Stomach (tissue), 8 donors: ENCODE measurements at regions not wholly inside any gene's neighbourhood (a gene's known extent, or its start where the extent isn't known, plus 50 kb on each side); places are given as distances from the start of the nearest gene placed in this dataset.

Experiments
- DNase-seq, 2 donors: peaks; one replicate each; pipeline versions ENCODE4 v3.0.0 to v3.0.0-alpha.2; 2013 to 2019
- H3K27ac ChIP-seq, 5 donors: fragments of 200-600 bp in 4 of 5; sonication (generic) in 4 of 5; one replicate each; pipeline ENCODE4 v1.5.1; 2013 to 2019; ENCODE audit warnings: mild to moderate bottlenecking in 1 of 5, moderate library complexity in 1 of 5
- H3K27me3 ChIP-seq, 3 donors: fragments of 200-600 bp; sonication (generic); one replicate each; pipeline ENCODE4 v1.5.1; 2017 to 2019; ENCODE audit warnings: mixed run types in 1 of 3
- H3K36me3 ChIP-seq, 4 donors: fragments of 200-600 bp; sonication (generic); 1 replicate in 3 of 4; 2 replicates in 1 of 4; pipeline ENCODE4 v1.5.1; 2016 to 2019
- H3K4me1 ChIP-seq, 4 donors: fragments of 200-600 bp; sonication (generic); one replicate each; pipeline ENCODE4 v1.5.1; 2016 to 2019
- H3K4me3 ChIP-seq, 4 donors: fragments of 200-600 bp; sonication (generic) in 3 of 4; one replicate each; pipeline ENCODE4 v1.5.1; 2016 to 2019; ENCODE audit warnings: mild to moderate bottlenecking in 1 of 4
- H3K9me3 ChIP-seq, 4 donors: fragments of 200-600 bp; sonication (generic); one replicate each; pipeline ENCODE4 v1.5.1; 2016 to 2019
- CTCF ChIP-seq, 7 experiments: fragments of 450-650 bp in 4 of 7; fragments of 200-600 bp in 3 of 7; sonication (generic) in 3 of 7; IDR thresholded peaks; one replicate each; pipeline ENCODE4 v1.5.1; 2016 to 2019; ENCODE audit warnings: antibody characterized with exemption in 7 of 7, control low read depth in 2 of 7, mild to moderate bottlenecking in 1 of 7
- EP300 ChIP-seq: sonication (generic); formaldehyde crosslinking; IDR thresholded peaks from one replicate; pipeline ENCODE4 v1.6.1; 2017; ENCODE audit warnings: antibody characterized with exemption
- POLR2A ChIP-seq, 4 donors: fragments of 450-650 bp; IDR thresholded peaks; one replicate each; pipeline ENCODE4 v1.6.1; 2016; ENCODE audit warnings: antibody characterized with exemption in 4 of 4, control low read depth in 2 of 4, mild to moderate bottlenecking in 1 of 4, moderate library complexity in 1 of 4
- POLR2AphosphoS5 ChIP-seq, 3 donors: sonication (generic); formaldehyde crosslinking; IDR thresholded peaks; one replicate each; pipeline ENCODE4 v1.6.1; 2016; ENCODE audit warnings: antibody characterized with exemption in 3 of 3
- WGBS, 5 donors: extraction: QIAGEN DNeasy Blood & Tissue Kit in 3 of 5; methylation state at CpG; one replicate each; pipeline versions ENCODE4 v1.1.5 to v1.1.7; 2013 to 2018; 5-methylcytosine and 5-hydroxymethylcytosine counted together
- intact Hi-C: fragments of 100-400 bp; cut with DNase I; formaldehyde crosslinking; loops from one replicate; pipeline ENCODE4 v1.15.1; 2023; ENCODE audit warnings: low total_unique reads
- donor health status: healthy with polysubstance abuse.
- donor health status: Bipolar disorder and iron deficiency.
- donor health status: healthy.

- intact Hi-C loops, result no loop called here
- TF ChIP-seq CTCF (IDR thresholded peaks at IDR 0.05) (no peak), POLR2A (IDR thresholded peaks at IDR 0.05) (no peak), POLR2AphosphoS5 (IDR thresholded peaks at IDR 0.05) (no peak), EP300 (no peak)
- Histone ChIP-seq H3K9me3 (no peaks in the 10 kb centered on the region), H3K36me3 (no peaks in the 10 kb centered on the region), H3K4me1 (no peaks in the 10 kb centered on the region), H3K27me3 (no peaks in the 10 kb centered on the region), H3K4me3 (no peak overlapping the region), H3K27ac (no peak overlapping the region)
- 29 to 55% (median 41%) methylated on average over 3 of the region's 3 CpGs for WGBS, 5 donors
- DNase-seq, result no peak
Measured at GRCh38 chr4:149986917-149987316, 91.3 kb upstream of the DCLK2 start.

- H3K9me3 ChIP-seq, result no peaks in the 10 kb centered on the region
- intact Hi-C loops, result no loop called here
- H3K4me1 ChIP-seq, result no peaks in the 10 kb centered on the region
- H3K36me3 ChIP-seq, result no peaks in the 10 kb centered on the region
- H3K27ac ChIP-seq, result no peak overlapping the region
- DNase-seq, result peak in 1 of 2 donors; percentile 61
- H3K27me3 ChIP-seq, result no peaks in the 10 kb centered on the region
- TF ChIP-seq POLR2A (IDR thresholded peaks at IDR 0.05), result no peak
- no peak for TF ChIP-seq POLR2AphosphoS5 (IDR thresholded peaks at IDR 0.05)
- TF ChIP-seq EP300, result no peak
- no peak for TF ChIP-seq CTCF (IDR thresholded peaks at IDR 0.05)
- no peak overlapping the region for H3K4me3 ChIP-seq
- 54 to 66% (median 59%) methylated on average over 4 of the region's 4 CpGs for WGBS, 5 donors
Measured at GRCh38 chr4:149987330-149988086, 90.7 kb upstream of the DCLK2 start.

- DNase-seq, result peak in 1 of 2 donors; percentile 23
- no peaks in the 10 kb centered on the region for H3K4me1 ChIP-seq
- H3K9me3 ChIP-seq, result no peaks in the 10 kb centered on the region
- 60 to 76% (median 71%) methylated on average over 1 of the region's 1 CpG for WGBS, 5 donors
- H3K27me3 ChIP-seq, result no peaks in the 10 kb centered on the region
- intact Hi-C loops, result no loop called here
- TF ChIP-seq CTCF (IDR thresholded peaks at IDR 0.05) (no peak), EP300 (no peak), POLR2AphosphoS5 (IDR thresholded peaks at IDR 0.05) (no peak), POLR2A (IDR thresholded peaks at IDR 0.05) (no peak)
- H3K27ac ChIP-seq, result no peak overlapping the region
- no peaks in the 10 kb centered on the region for H3K36me3 ChIP-seq
- no peak overlapping the region for H3K4me3 ChIP-seq
Measured at GRCh38 chr4:149988087-149988410, 90.2 kb upstream of the DCLK2 start.

- H3K36me3 ChIP-seq, result no peaks in the 10 kb centered on the region
- no peaks in the 10 kb centered on the region for H3K9me3 ChIP-seq
- H3K27ac ChIP-seq, result no peak overlapping the region
- TF ChIP-seq EP300, result no peak
- TF ChIP-seq CTCF (IDR thresholded peaks at IDR 0.05), result no peak
- no peak for TF ChIP-seq POLR2A (IDR thresholded peaks at IDR 0.05)
- TF ChIP-seq POLR2AphosphoS5 (IDR thresholded peaks at IDR 0.05), result no peak
- no peak for DNase-seq
- no peak overlapping the region for H3K4me3 ChIP-seq
- H3K4me1 ChIP-seq, result peaks cover 0 to 4% (median 1%) of the 10 kb centered on the region in 4 donors
- intact Hi-C loops, result no loop called here
- H3K27me3 ChIP-seq, result no peaks in the 10 kb centered on the region
Measured at GRCh38 chr4:149993030-149993429, 85.2 kb upstream of the DCLK2 start.
